ENCODE measurements at regions not wholly inside any gene's neighbourhood (a gene's known extent, or its start where the extent isn't known, plus 50 kb on each side); places are given as distances from the start of the nearest gene placed in this dataset.
A peak's percentile ranks its signal among the peaks of the same experiment; 100 is the strongest.

- Mint-ChIP-seq H3K27ac (ENCODE audit: unreplicated experiment) (no peak overlapping the region), H3K9me3 (ENCODE audit: unreplicated experiment) (no peaks in the 10 kb centered on the region), H3K4me3 (ENCODE audit: unreplicated experiment) (no peak overlapping the region), H3K36me3 (ENCODE audit: insufficient read depth, unreplicated experiment) (no peaks in the 10 kb centered on the region), H3K4me1 (ENCODE audit: low read depth, unreplicated experiment) (no peaks in the 10 kb centered on the region), H3K27me3 (ENCODE audit: insufficient read depth, unreplicated experiment) (no peaks in the 10 kb centered on the region)
- Histone ChIP-seq H3K4me3 (ENCODE audit: low read depth, low read length) (no peak overlapping the region), H3K4me1 (no peaks in the 10 kb centered on the region), H3K9me3 (no peaks in the 10 kb centered on the region), H3K36me3 (ENCODE audit: control insufficient read depth, insufficient read depth, low read length) (no peaks in the 10 kb centered on the region), H3K27me3 (replicated peaks; ENCODE audit: control insufficient read depth, insufficient read depth, low read length) (no peaks in the 10 kb centered on the region)
- ChIA-PET CTCF (no interaction called here), POLR2A (no interaction called here)
- no peak for DNase-seq
- intact Hi-C loops (cut with micrococcal nuclease; ENCODE audit: unreplicated experiment) = no loop called here
- no TSS peak for BruUV-seq (replicated peaks)
- TF ChIP-seq CTCF (IDR thresholded peaks at IDR 0.05; ENCODE audit: insufficient read depth in 1 of 2, low read depth in 1 of 2, low read length in 1 of 2, severe bottlenecking in 1 of 2, unreplicated experiment in 1 of 2) = no peak
Measured at GRCh38 chr2:103005393-103005792, 243.6 kb downstream of the TMEM182 start.

GRCh38 chr2:103007086-103007485 is 245.3 kb downstream of the TMEM182 start:
- POLR2A ChIA-PET = no interaction called here
- Mint-ChIP-seq H3K9me3 (ENCODE audit: unreplicated experiment) (no peaks in the 10 kb centered on the region), H3K27ac (ENCODE audit: unreplicated experiment) (no peak overlapping the region), H3K4me3 (ENCODE audit: unreplicated experiment) (no peak overlapping the region), H3K27me3 (ENCODE audit: insufficient read depth, unreplicated experiment) (peaks cover 5% of the 10 kb centered on the region), H3K36me3 (ENCODE audit: insufficient read depth, unreplicated experiment) (no peaks in the 10 kb centered on the region), H3K4me1 (ENCODE audit: low read depth, unreplicated experiment) (no peaks in the 10 kb centered on the region)
- Histone ChIP-seq H3K4me1 (no peaks in the 10 kb centered on the region), H3K4me3 (ENCODE audit: low read depth, low read length) (no peak overlapping the region), H3K36me3 (ENCODE audit: control insufficient read depth, insufficient read depth, low read length) (no peaks in the 10 kb centered on the region), H3K27me3 (replicated peaks; ENCODE audit: control insufficient read depth, insufficient read depth, low read length) (no peaks in the 10 kb centered on the region; the same call in 1 of the 2 replicates), H3K9me3 (no peaks in the 10 kb centered on the region)
- DNase-seq = no peak
- TF ChIP-seq CTCF (IDR thresholded peaks at IDR 0.05; ENCODE audit: insufficient read depth in 1 of 2, low read depth in 1 of 2, low read length in 1 of 2, severe bottlenecking in 1 of 2, unreplicated experiment in 1 of 2) = no peak
- no TSS peak for BruUV-seq (replicated peaks)
- intact Hi-C loops (cut with micrococcal nuclease; ENCODE audit: unreplicated experiment) = no loop called here
- CTCF ChIA-PET = no interaction called here

DNA sequence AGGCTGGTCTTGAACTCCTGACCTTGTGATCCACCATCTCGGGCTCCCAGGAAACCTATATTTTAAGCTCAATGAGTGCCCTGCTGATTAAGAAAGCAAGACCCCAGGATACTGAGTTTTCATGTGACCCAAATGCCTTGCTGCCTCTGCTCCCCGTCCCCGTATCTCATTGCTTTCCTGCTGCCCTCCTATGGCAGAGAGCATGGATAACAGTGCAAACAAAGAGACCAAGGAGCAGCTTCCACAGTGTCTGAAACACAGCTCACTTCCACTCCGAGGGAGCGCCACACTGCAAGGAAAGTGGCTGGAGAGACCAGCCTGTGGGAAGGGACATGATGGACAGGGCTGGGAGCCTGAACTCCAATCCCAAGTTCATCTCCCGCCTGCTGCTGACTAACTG is 246.8 kb downstream of the TMEM182 start:
- Mint-ChIP-seq H3K36me3 (ENCODE audit: insufficient read depth, unreplicated experiment) (no peaks in the 10 kb centered on the region), H3K4me1 (ENCODE audit: low read depth, unreplicated experiment) (no peaks in the 10 kb centered on the region), H3K27me3 (ENCODE audit: insufficient read depth, unreplicated experiment) (peaks cover 8% of the 10 kb centered on the region), H3K27ac (ENCODE audit: unreplicated experiment) (no peak overlapping the region), H3K4me3 (ENCODE audit: unreplicated experiment) (no peak overlapping the region), H3K9me3 (ENCODE audit: unreplicated experiment) (no peaks in the 10 kb centered on the region)
- Histone ChIP-seq H3K4me3 (ENCODE audit: low read depth, low read length) (no peak overlapping the region), H3K27me3 (replicated peaks; ENCODE audit: control insufficient read depth, insufficient read depth, low read length) (no peaks in the 10 kb centered on the region; the same call in 1 of the 2 replicates), H3K9me3 (no peaks in the 10 kb centered on the region), H3K36me3 (ENCODE audit: control insufficient read depth, insufficient read depth, low read length) (no peaks in the 10 kb centered on the region), H3K4me1 (no peaks in the 10 kb centered on the region)
- intact Hi-C loops (cut with micrococcal nuclease; ENCODE audit: unreplicated experiment) = loop anchor here (1.0 kb wide), 1 partner anchor 32 kb away; no protein-coding TSS in a partner anchor
- CTCF ChIA-PET = interaction anchor here (1.3 kb wide), 1 partner anchor 33 kb away, joined by 4 read pairs; no protein-coding TSS in a partner anchor
- peak in 1 of 2 experiments; percentile 19 for DNase-seq
- POLR2A ChIA-PET = no interaction called here
- no TSS peak for BruUV-seq (replicated peaks)
- TF ChIP-seq CTCF (IDR thresholded peaks at IDR 0.05; ENCODE audit: insufficient read depth in 1 of 2, low read depth in 1 of 2, low read length in 1 of 2, severe bottlenecking in 1 of 2, unreplicated experiment in 1 of 2) = peak in 1 of 2 experiments; percentile 3
